ACHN (cell line): ENCODE measurements at regions not wholly inside any gene's neighbourhood (a gene's known extent, or its start where the extent isn't known, plus 50 kb on each side); places are given as distances from the start of the nearest gene placed in this dataset.

Experiments used
- DNase-seq: peaks from one replicate; pipeline ENCODE4 v3.0.0-alpha.2; 2015
- in situ Hi-C: cut with HindIII; loops from 2 replicates; pipeline ENCODE4 v1.10.0; 2017; ENCODE audit warnings: low sequenced_read_pairs, low pct_ligation_motif_present, low pct_unique_long_range_greater_than_20kb

GRCh38 chr7:25312968-25313367, 84.7 kb upstream of the NPVF start:
- in situ Hi-C loops: no loop called here
- no peak for DNase-seq

DNA sequence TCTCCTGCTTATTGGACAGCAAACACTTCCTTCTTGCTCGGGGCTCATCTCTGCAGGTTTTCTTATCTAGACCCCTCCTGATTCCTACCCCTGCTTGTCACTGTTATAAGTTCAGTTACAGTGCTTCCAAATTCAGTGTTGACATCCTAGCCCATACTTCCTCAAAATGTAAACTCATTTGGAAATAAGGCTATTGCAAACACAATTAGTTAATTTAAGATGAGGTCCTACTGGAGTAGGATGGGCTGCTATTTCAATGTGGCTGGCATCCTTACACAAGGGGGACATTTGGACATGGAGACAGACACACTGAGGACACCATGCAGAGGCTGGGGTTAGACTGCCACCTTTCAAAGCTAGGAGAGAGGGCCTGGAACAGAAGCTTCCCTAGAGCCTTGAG, 85.2 kb upstream of the NPVF start:
- DNase-seq: no peak
- in situ Hi-C loops: no loop called here

GRCh38 chr7:25314094-25314730, 85.9 kb upstream of the NPVF start:
- in situ Hi-C loops: no loop called here
- DNase-seq: no peak

DNA sequence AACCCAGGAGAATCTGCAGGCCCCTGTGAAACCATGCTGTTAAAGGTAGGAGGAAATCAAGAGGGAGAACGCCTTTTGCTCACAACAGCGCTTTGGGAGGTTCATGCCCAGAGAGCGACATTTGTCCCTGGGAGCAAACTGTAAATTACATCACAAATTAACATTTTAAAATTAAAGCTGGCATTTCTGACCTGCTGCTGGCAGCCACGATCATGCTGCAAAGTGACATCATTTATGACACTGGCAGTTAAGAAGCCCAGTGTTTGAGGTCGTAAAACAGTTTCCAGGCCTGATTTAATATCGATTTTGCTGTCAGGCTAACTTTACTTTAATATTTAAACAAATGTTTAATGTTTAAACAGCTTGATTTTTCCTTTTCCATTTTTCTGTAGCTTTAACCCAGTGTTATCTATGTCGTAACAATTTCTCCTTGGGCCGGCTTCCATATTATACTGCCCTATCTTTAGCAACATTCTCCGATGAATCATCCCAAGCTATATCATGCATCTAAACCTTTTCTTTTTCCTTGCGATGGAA, 86.5 kb upstream of the NPVF start:
- in situ Hi-C loops: no loop called here
- no peak for DNase-seq

GRCh38 chr7:25316366-25316765, 88.1 kb upstream of the NPVF start:
- in situ Hi-C loops: no loop called here
- DNase-seq: no peak

- in situ Hi-C loops: no loop called here
- no peak for DNase-seq
These were observed 89.8 kb upstream of the NPVF start for GRCh38 chr7:25318047-25318446.

DNA sequence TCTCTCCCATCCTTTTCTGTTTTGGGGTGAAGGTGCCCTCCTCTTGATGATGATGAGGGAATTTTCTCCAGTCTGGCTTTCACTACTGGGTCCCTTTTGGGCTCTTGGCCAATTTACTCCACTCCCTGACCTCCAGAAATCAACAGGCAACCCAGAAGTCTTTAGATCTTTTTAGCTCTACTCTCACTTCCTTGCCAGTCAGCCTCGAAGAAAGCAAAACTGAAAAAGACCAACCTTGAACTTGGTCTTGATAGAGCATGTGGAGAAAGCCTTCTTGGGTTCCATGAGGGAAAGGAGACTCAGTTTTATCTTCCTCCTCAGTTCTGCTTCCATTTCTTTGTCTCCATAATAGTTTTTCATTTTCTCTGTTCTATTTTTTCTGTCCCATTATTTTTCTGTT, 91.4 kb upstream of the NPVF start:
- in situ Hi-C loops: no loop called here
- no peak for DNase-seq

GRCh38 chr7:25320791-25321190, 92.5 kb upstream of the NPVF start:
- DNase-seq: no peak
- in situ Hi-C loops: no loop called here

- no peak for DNase-seq
- in situ Hi-C loops: no loop called here
These were observed 93.1 kb upstream of the NPVF start for GRCh38 chr7:25321424-25321823.

- in situ Hi-C loops: no loop called here
These were observed 94.2 kb upstream of the NPVF start for GRCh38 chr7:25322473-25322872.

DNA sequence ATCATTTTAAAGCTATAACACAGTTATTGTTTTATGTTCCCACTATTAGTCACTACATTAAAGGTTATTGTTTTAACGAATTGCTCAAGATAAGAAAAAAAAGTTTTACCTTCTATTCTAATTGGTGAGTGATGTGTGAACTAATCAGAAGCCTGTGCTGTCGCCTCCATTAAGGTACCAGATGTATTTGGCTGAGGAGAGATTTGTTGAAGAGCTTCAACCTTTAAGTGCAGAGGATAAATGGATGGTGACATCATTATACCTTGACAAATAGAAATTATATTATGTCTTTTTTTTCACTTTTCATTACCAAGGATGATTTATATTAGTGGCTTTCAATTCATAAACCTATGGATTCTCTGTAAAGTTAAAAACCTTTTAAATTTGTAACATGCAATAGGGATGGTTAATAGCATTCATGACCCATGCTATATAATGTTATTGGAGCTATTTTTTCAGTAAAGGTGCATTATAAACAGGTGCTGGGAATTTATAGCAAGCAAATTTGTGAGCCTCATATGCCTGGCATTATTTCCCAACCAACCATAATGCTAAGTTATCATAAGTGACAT, 97.0 kb upstream of the NPVF start:
- in situ Hi-C loops: no loop called here

More at GRCh38 chr7:25322473-25322872, 94.2 kb upstream of the NPVF start:
- DNase-seq: no peak

DNA sequence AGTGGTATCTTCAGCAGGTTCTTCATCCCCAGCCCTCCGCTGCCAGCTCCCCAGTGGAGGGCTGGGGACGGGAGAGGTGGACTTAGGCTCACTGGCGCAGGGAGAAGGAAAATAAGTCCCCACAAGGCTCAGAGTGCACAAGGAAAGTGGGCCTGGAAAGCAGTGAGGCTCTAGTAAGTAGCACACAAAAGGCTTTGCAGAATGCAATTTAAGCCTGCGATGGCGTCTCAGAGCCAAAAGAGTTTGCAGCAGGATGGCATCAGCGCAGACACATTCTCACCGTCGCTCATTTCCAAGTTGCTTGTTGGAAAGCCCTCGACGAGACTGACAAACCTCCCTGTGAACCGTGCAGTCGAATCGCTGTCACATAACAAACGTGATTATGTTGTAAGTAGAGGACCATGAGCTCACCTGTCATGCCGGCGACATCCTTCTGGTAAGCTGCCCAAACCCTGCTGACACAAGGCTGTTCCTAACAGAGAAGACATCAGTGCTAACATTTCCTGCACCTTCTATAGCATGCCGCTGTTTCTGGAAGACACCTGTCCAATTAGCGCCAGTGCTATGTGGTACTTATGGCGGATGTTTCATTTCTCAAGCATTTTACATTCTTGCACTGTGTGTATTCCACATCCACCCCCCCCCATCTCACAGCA, 98.3 kb upstream of the NPVF start:
- in situ Hi-C loops: no loop called here
- no peak for DNase-seq

More for the DNA sequence above, 97.0 kb upstream of the NPVF start:
- DNase-seq: no peak

- no peak for DNase-seq
- in situ Hi-C loops: no loop called here
These were observed 101.5 kb upstream of the NPVF start for GRCh38 chr7:25329815-25330214.

DNA sequence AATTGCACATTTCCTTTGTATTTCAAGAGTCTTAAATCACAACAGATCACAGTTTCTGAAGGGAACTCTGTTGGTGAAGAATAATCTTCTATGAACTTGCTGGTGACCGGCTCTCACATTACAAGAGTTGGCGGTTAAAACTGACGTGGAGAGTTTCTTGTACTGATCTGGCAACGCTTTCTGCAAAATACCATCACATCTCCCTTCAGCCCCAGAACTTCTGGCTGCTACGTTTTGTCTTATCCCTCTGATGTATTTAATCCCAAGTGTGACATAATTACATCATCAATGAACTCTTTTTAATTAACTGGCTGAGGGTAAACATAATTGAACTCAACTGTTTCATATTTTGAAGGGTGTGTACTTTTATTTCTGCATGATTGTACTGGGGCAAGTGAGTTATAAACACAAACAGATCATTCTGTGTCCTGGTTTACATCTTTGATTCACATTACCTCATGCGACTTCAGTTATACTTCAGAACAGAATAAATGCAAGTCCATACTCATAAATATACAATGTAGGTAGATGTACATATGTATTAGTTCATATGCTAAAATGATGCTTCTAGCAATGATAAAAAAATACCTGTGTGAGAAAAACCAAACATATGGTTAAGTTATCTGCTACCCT, 105.1 kb upstream of the NPVF start:
- DNase-seq: no peak
- in situ Hi-C loops: no loop called here

DNA sequence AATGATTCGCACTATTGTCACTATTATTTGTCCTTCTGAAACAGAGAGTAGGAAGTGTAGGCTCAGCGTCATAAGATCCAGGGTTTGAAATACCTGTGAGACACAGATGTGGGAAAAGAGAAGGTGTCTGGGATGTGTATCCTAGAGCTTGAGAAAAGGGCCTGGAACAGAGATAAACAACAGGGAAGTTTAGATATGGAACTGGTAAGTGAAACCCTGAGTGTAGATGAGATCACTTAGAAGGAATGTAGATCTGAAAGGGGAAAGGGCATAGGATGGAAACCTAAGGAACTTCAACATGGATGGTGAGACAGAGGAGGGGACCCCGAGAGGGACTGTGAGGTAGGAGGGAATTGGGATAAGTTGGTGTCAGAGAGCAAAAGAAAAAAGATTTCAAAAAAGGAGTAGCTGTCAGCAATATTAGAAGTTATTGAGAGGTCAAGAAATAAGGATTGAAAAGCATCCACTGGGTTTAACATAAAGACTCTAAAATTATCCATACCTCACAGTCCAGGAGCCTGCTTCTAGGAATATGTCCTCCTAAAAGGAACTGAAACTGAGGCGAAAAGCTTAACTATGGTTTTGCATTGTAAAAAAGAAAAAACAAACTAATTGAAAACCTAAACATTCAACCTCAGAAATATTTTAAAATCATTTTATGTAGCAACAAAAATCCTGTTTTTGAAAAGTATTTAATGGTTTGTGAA, 119.2 kb upstream of the NPVF start:
- no peak for DNase-seq
- in situ Hi-C loops: no loop called here

- in situ Hi-C loops: no loop called here
- no peak for DNase-seq
These were observed 119.8 kb upstream of the NPVF start for GRCh38 chr7:25348104-25348503.

- no peak for DNase-seq
- in situ Hi-C loops: no loop called here
These were observed 121.2 kb upstream of the NPVF start for GRCh38 chr7:25349283-25350017.

GRCh38 chr7:25350041-25350440, 121.8 kb upstream of the NPVF start:
- in situ Hi-C loops: no loop called here
- DNase-seq: no peak
